NCI-H1092 (cell line): ENCODE measurements at regions not wholly inside any gene's neighbourhood (a gene's known extent, or its start where the extent isn't known, plus 50 kb on each side); places are given as distances from the start of the nearest gene placed in this dataset.

Source experiments
- DNase-seq: peaks from one replicate; lab custom pipeline; 2025; lab: John Stamatoyannopoulos, UW

DNA sequence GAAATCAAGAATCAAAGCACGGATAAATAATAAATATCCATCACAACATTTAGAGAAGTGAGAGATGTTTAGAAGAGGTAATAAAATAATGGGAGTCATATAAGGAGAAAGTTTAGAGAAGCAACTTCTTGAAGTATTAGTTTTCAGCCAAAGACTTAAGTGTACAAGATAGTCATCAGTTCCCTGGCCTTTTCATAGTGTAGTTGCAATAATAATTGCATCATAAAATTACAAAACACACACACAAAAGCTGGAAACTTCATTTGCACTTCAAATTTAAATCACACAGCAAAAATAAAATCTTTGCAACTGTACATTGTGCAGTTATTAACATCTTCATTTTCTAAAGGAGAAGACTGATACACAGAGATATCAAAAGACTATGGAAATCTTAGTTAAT, 319.1 kb upstream of the RGMB start:
- DNase-seq = no peak

GRCh38 chr5:98454904-98455303, 318.6 kb upstream of the RGMB start:
- DNase-seq = no peak

- DNase-seq = no peak
Measured at GRCh38 chr5:98455665-98456064, 317.8 kb upstream of the RGMB start.

GRCh38 chr5:98458004-98458403, 315.5 kb upstream of the RGMB start:
- DNase-seq = no peak

DNA sequence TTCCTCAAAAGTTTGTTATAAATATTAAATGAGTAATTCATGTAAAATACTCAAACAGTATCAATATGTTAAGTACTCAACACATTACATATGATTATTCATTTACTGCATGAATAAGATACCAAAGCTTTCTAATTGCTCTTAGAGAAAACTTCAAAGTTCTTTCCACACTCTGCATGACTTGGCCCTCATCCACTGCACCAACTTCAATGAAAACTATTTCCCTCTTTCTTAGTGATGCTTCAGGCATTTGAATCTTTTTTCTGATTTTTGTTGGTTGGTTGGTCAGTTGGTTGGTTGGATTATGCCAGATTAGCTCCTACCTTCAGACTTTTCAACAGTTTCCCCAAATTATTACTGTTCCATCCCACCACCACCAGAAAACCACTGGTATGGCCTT, 314.7 kb upstream of the RGMB start:
- DNase-seq = no peak

DNA sequence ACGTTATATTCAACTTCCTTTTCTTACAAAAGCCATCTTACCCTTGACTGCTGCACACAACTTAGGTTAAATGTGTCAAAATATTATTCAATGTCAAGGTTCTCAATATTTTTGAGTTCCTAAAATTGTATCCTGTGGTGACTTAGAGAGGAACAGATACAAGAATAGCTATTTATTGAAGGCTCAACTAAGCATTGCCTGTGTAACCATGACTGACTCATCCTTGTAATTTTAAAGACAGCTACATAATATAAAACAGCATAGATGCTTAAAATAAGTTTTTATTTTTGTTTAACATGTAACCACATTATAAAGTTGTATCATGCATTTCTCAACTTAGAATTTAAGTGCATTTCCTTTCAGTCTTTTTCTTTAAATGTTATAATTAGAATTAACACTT, 312.9 kb upstream of the RGMB start:
- no peak for DNase-seq

- no peak for DNase-seq
Measured at GRCh38 chr5:98461485-98461884, 312.0 kb upstream of the RGMB start.

- no peak for DNase-seq
Measured at GRCh38 chr5:98463222-98463621, 310.2 kb upstream of the RGMB start.

GRCh38 chr5:98463676-98464075, 309.8 kb upstream of the RGMB start:
- no peak for DNase-seq

DNA sequence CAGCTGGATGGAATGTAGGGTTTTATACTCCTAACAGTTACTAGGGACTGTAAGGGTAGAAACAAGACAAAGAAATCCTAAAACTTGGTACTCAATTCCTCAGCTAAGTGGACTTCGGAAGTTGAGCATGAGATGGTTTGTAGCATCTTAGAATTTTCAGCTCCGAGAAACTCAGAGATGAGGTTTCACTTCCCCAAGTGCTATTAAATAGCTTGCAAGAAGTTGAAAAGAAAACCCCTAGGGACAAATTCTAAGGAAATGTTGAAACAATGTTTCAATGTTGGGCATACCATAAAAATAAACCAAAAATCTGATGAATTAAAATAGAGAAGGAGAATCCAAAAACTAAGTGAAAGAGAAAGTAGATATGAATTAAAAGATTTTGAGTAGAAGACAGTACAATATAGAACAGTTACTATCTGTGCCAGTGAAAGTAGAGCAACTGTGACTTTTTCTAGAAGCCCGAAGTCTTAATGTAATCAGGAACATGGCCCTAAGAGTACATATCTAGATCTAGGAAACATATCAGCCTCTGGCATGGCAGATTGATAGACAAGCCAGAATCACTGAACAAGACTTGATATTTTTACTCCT, 308.6 kb upstream of the RGMB start:
- no peak for DNase-seq

DNA sequence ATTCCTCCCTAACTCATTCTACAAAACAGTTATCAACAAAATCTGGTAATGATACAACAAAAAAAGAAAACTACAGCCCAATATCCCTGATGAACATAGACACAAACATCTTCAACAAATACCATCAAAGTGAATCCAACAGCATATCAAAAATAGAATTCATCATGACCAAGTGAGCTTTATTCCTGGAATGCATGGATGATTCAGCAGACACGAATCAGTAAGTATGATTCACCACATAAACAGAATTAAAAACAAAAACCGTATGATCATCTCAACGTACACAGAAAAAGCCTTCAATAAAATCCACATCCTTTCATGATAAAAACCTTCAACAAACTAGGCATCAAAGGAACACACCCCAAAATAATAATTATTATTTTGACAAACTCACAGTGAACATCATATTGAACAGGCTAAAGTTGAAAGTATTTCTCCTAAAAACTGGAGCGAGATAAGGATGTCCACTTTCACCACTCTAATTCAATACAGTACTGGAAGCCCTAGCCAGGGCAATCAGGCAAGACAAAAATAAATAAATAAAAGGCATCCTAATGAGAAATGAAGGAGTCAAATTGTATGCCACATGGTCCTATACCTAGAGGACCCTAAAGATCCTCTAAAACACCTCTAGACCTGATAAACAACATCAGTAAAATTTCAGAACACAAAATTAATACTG, 305.1 kb upstream of the RGMB start:
- no peak for DNase-seq

GRCh38 chr5:98470747-98471146, 302.7 kb upstream of the RGMB start:
- no peak for DNase-seq

GRCh38 chr5:98471458-98471857, 302.0 kb upstream of the RGMB start:
- no peak for DNase-seq

- DNase-seq = no peak
Measured at GRCh38 chr5:98474216-98474615, 299.2 kb upstream of the RGMB start.

DNA sequence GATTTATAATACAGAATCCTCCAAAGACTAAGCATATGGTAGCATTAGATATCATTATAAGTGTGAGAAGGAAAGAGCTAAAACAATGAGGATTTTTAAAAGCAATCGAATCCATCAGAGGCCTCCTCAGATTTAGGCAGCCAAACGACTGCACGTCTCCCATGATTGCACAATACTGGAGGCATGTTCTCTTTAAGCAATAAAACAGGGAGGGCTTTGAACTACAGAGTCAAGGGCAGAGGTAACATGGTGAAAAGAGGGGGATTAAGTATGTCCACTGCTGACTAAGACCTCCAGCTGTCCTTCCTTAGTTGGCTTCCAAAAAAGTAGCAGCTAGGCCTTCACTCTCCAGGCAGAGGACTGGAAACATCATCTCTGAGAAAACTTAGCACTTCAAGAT, 298.7 kb upstream of the RGMB start:
- DNase-seq = no peak

DNA sequence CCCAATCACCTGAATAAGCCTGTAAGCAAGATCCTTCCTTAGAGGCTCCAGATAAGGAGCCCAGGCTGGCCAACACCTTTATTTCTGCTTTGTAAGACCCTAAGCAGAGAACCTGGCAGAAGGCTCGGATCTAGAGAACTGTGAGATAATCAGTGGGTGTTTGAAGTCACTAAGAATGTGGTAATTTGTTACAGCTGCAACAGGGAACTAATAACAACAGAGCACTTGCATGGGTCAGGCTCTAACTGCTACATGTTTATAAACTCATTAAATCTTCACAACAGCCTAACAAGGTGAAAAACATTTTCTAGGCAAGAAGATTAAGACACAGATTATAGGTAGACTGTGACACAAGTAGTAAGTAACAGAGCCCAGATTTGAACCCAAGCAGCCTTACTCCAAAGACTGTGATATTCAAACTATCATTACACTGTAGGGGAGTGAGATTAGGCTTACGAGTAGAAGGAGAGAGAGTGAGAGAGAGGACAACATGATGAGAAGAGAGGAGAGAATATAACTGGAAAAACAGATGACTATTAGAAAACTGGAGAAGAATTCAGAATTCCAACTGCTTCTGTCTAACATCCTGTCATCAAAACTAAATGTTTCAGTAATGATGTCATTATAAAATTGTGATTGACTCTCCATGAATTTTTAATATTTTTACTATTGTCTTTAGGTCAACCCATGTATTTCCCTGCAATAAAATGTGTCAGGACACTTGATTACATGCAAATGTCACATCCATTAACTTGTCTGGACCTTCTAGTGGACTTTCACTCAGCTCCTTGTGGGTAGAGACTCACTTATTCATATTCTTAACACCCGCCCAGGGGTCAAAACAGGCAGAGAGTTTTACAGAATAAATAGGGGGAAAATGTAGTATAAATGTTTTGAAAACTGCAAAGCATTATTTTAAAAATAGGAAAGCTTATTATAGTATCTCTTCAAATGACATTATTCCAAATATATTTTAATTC, 290.9 kb upstream of the RGMB start:
- DNase-seq = no peak

GRCh38 chr5:98483301-98483685, 290.2 kb upstream of the RGMB start:
- DNase-seq = no peak

DNA sequence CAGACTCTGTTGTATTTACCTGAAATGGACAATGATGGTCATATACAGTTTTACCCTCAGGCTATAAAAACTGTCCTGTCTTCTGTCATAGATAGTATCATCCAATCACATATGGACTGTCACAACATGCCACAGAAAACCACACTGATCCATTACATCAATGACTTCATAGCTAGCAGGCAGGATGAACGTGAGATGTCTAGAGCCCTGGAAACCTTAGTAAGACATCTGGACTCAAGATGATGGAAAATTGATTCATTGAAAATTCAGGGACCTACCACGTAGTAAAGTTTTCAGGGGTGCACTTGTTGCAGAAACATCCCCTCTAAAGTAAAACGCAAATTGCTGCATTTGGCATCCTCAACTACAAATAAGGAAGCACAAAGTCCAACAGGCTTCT, 284.4 kb upstream of the RGMB start:
- no peak for DNase-seq

GRCh38 chr5:98490348-98490747, 283.1 kb upstream of the RGMB start:
- no peak for DNase-seq

DNA sequence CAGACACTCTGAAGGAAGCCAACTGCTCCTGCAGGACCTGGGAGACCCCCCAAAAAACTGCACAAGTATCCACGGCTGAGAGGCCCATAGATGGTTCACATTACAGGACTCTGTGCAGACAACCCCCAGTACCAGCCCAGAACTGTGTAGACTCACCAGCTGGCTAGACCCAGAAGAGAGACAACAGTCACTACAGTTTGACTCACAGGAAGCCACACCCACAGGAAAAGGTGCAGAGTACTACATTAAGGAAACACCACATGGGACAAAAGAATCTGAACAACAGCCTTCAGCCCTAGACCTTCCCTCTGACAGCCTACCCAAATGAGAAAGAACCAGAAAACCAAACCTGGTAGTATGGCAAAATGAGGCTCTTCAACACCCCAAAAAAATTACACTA, 281.2 kb upstream of the RGMB start:
- DNase-seq = no peak

DNA sequence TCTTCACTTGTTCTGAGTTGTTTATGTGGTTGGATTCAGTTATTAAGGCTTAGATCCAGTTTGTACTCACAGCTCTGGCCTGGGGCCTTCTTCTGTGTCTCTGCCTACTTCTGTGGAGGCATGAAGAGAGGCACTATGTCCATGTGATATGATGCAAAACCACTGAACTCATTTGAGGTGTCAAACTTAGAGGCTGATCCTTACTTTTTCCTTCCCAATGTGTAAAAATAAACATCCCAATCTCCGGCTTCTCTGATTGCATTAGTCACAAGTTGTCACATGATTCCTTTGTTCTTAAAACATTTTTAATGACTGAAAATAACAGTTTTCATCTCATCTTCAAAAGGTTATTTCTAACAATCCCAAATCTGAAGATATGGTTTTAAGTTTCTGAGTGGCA, 276.0 kb upstream of the RGMB start:
- no peak for DNase-seq

DNA sequence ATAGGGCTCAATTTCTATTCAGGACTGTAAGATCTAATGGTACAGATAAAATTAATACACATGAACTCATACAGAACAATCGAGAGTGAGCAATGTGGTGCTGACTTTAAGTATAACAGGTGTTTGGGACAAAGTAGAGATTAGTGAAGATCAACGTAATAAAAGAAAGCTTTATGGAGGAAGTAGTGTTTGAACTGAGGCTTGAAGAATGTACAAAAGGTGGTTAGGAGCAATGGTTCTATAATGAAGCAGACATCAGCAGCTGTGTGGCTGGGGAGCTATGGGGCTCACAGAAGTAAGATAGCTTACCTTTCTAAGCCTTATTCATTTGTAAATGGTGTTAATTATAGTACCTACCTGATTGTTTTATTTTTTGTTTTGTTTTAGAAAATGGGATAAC, 275.4 kb upstream of the RGMB start:
- DNase-seq = no peak

GRCh38 chr5:98499892-98500291, 273.6 kb upstream of the RGMB start:
- DNase-seq = no peak
